Activated CD8-positive, alpha-beta T cell treated with anti-CD3 and anti-CD28 coated beads, Interleukin-2, amount 10 ng/mL, durations not matched to agents 7 days and 5 days (primary cell): ENCODE measurements at regions not wholly inside any gene's neighbourhood (a gene's known extent, or its start where the extent isn't known, plus 50 kb on each side); places are given as distances from the start of the nearest gene placed in this dataset.
"Not testable (repeated sequence)": the region's sequence is repeated elsewhere in the genome, so short reads cannot be mapped to it uniquely, and the experiment has no call there.

Source experiments
- ATAC-seq: fragments of 150-1000 bp; cut with Tn5 transposase; one replicate; pipeline ENCODE4 v1.10.0; 2021; ENCODE audit warnings: moderate library complexity
- CTCF ChIA-PET: fragments of 350-600 bp; sonication (Branson Sonifier 250); formaldehyde crosslinking; loops from one replicate; lab custom pipeline; 2021; ENCODE audit warnings: antibody characterized with exemption; lab: Charles Lee
- POLR2A ChIA-PET: fragments of 350-600 bp; sonication (Branson Sonifier 250); formaldehyde crosslinking; loops from one replicate; lab custom pipeline; 2021; ENCODE audit warnings: antibody characterized with exemption; lab: Charles Lee
- DNase-seq: peaks from one replicate; pipeline ENCODE4 v3.0.0-alpha.2; 2020
- H3K27ac Mint-ChIP-seq: one replicate; pipeline ENCODE4 v1.8.0; 2021; ENCODE audit warnings: mild to moderate bottlenecking, mixed read lengths
- H3K27me3 Mint-ChIP-seq: one replicate; pipeline ENCODE4 v1.8.0; 2021; ENCODE audit warnings: low read depth, mixed read lengths
- H3K36me3 Mint-ChIP-seq: one replicate; pipeline ENCODE4 v1.8.0; 2021; ENCODE audit warnings: low read depth, mixed read lengths
- H3K4me1 Mint-ChIP-seq: one replicate; pipeline ENCODE4 v1.8.0; 2021; ENCODE audit warnings: low read depth, mixed read lengths
- H3K4me3 Mint-ChIP-seq: one replicate; pipeline ENCODE4 v1.8.0; 2021; ENCODE audit warnings: mild to moderate bottlenecking, mixed read lengths
- H3K9me3 Mint-ChIP-seq: one replicate; pipeline ENCODE4 v1.8.0; 2022; ENCODE audit warnings: mixed read lengths; ENCODE audit not compliant: insufficient read depth

DNA sequence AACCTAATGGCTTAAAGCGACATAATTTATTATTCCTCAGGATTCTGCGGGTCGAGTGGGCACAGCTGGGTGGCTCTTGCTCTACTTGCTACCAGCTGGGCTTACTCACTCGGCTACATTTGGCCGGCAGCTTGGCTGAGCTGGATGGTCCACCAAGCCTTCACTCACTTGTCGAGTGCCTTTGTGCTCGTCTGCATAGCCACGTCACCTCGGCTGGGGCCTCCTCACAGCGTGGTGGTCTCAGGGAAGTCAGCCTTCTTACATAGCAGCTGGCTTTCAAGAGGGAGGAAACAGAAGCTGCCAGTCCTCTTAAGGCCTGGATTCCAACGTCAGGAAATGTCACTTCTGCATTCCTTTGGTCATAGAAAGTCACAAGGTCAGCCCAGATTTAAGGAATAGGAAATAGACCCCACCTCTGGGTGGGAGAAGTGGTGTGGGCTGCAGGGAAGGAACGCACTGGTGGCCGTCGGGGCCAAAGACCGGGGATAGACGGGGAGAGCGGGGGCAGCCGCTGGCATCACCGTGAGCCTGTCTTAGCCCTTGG is 75.1 kb upstream of the RUFY1 start:
- Mint-ChIP-seq H3K27me3 (peaks cover 6% of the 10 kb centered on the region), H3K9me3 (no peaks in the 10 kb centered on the region), H3K4me1 (no peaks in the 10 kb centered on the region), H3K27ac (no peak overlapping the region), H3K36me3 (no peaks in the 10 kb centered on the region), H3K4me3 (no peak overlapping the region)
- ATAC-seq: no peak
- CTCF ChIA-PET: no interaction called here
- DNase-seq: no peak
- POLR2A ChIA-PET: no interaction called here

DNA sequence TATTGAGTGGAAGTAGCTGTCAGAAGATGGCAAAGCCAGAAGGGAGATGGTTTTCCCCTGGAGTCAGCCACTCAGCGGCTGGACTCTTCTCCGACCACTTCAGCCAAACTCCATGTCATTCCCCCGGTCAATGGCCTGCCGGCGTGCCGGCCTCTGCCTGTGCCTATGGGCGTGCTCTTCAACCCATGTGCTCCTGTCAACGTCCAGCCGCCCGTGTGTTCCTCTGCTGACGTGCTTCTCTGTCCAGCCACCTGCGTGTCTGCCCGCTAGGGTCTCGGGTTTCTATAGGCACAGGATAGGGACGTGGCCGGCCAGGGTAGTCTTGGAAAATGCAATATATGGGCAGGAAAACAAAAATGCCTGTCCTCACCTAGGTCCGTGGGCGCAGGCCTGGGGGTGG is 77.7 kb upstream of the RUFY1 start:
- no peaks in the 10 kb centered on the region for H3K9me3 Mint-ChIP-seq
- no peaks in the 10 kb centered on the region for H3K36me3 Mint-ChIP-seq
- ChIA-PET CTCF (no interaction called here), POLR2A (no interaction called here)
- H3K27ac Mint-ChIP-seq: no peak overlapping the region
- ATAC-seq (no peak), DNase-seq (no peak)
- H3K4me1 Mint-ChIP-seq: no peaks in the 10 kb centered on the region
- no peak overlapping the region for H3K4me3 Mint-ChIP-seq
- H3K27me3 Mint-ChIP-seq: peaks cover 6% of the 10 kb centered on the region

DNA sequence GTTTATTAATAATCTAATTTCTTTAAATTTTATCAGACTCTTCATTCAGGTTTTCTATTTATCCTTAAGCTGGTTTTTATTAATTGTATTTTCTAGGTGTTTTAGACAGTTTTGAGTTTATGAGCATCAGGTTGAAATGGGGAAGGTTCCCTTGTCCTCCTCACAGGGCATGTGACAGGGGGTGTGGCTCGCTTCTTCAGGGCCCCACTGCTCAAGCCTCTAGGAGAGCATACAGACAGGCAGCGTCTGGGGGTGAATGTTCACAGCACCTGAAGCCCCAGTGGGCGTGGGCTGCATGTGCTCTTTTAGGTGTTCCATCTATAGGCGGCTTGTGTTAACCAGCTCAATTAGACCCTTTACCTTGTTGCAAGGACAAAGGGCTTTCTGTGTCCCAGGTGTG is 78.2 kb upstream of the RUFY1 start:
- no peak overlapping the region for H3K27ac Mint-ChIP-seq
- no peak for ATAC-seq
- no peaks in the 10 kb centered on the region for H3K9me3 Mint-ChIP-seq
- no peak for DNase-seq
- H3K36me3 Mint-ChIP-seq: no peaks in the 10 kb centered on the region
- H3K27me3 Mint-ChIP-seq: peaks cover 6% of the 10 kb centered on the region
- no peak overlapping the region for H3K4me3 Mint-ChIP-seq
- H3K4me1 Mint-ChIP-seq: no peaks in the 10 kb centered on the region
- ChIA-PET CTCF (no interaction called here), POLR2A (no interaction called here)

DNA sequence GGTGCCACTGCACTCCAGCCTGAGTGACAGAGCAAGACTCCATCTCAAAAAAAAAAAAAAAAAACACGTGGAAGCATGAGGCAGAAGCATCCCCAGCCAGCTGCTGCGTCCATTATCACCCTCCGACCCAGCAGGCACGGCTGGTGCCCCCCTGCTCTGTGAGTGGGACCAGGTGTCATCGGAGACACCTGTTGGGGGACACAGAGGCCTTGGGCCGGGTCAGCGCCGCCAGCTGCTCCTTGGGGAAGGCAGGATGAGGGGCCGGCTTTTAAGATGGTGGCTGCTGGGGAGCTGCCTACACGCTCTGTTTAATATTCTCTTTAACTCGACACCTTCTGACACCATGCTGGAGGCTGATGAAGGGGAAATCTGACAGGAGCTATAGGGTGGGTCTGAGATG is 80.2 kb upstream of the RUFY1 start:
- H3K36me3 Mint-ChIP-seq: no peaks in the 10 kb centered on the region
- no peaks in the 10 kb centered on the region for H3K4me1 Mint-ChIP-seq
- DNase-seq (no peak), ATAC-seq (no peak)
- ChIA-PET CTCF (no interaction called here), POLR2A (no interaction called here)
- H3K27me3 Mint-ChIP-seq: no peaks in the 10 kb centered on the region
- H3K9me3 Mint-ChIP-seq: no peaks in the 10 kb centered on the region
- no peak overlapping the region for H3K4me3 Mint-ChIP-seq
- no peak overlapping the region for H3K27ac Mint-ChIP-seq

DNA sequence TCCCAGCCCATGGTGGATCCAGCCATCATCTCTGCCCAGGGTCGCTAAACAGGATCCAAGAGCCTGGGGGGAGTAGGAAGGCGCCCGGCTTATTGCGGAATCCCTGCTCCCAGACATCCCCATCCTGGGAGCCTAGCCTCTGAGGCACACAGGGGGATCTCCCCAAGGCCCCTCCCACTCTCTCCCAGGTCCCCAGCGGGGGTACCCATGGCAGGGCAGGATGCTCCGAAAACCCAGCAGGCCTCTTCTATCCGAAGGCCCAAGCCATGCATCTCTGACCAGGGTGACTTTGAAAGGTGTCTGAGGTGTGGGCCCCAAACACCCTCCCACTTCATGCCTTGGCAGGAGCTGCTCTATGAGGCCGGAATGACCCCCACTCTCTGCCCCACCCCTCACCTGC is 81.7 kb upstream of the RUFY1 start:
- Mint-ChIP-seq H3K36me3 (no peaks in the 10 kb centered on the region), H3K4me3 (no peak overlapping the region), H3K27me3 (no peaks in the 10 kb centered on the region), H3K9me3 (no peaks in the 10 kb centered on the region), H3K4me1 (no peaks in the 10 kb centered on the region), H3K27ac (no peak overlapping the region)
- ATAC-seq: no peak
- no peak for DNase-seq
- ChIA-PET CTCF (no interaction called here), POLR2A (no interaction called here)

DNA sequence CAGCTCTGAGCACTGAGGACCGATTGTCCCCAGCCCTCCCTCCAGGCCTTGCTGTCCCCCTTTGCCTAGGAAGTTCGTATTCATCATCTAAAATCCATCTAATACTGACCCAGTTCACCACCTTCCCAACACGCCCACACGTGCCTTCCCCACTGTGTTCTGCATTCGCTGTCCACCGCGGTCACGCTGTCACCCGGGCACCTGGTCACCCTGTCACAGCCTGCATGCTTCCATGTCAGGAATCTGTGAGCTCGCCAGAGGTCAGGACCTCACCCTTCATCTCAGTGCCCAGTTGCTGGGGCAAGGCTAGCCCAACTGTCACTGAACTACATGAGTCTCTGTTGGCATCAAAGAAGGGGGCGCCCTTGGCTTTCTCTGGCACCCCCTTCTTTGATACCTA is 82.9 kb upstream of the RUFY1 start:
- ChIA-PET CTCF (no interaction called here), POLR2A (no interaction called here)
- Mint-ChIP-seq H3K27ac (no peak overlapping the region), H3K27me3 (no peaks in the 10 kb centered on the region), H3K9me3 (no peaks in the 10 kb centered on the region), H3K4me3 (no peak overlapping the region), H3K4me1 (no peaks in the 10 kb centered on the region), H3K36me3 (no peaks in the 10 kb centered on the region)
- ATAC-seq (no peak), DNase-seq (no peak)

DNA sequence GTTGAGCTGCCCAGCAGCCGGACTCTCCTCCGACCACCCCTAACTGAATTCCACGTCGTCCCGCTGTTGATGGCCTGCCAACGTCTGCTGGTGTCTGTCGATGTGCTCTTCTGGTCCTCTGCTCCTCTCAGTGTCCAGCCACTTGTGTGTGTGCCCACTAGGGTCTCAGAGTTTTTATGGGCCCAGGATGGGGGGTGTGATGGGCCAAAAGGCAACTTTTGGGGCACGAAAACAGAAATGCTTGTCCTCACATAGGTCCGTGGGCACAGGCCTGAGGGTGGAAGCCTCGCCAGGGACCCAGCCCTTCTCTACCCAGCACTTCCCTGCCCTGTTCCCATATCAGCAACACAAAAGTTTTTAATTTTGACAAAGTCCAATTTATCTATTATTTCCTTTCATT is 85.7 kb upstream of the RUFY1 start:
- H3K4me1 Mint-ChIP-seq: no peaks in the 10 kb centered on the region
- DNase-seq: no peak
- ChIA-PET POLR2A (no interaction called here), CTCF (no interaction called here)
- no peak overlapping the region for H3K27ac Mint-ChIP-seq
- no peaks in the 10 kb centered on the region for H3K36me3 Mint-ChIP-seq
- no peaks in the 10 kb centered on the region for H3K27me3 Mint-ChIP-seq
- ATAC-seq: no peak
- no peaks in the 10 kb centered on the region for H3K9me3 Mint-ChIP-seq
- no peak overlapping the region for H3K4me3 Mint-ChIP-seq

DNA sequence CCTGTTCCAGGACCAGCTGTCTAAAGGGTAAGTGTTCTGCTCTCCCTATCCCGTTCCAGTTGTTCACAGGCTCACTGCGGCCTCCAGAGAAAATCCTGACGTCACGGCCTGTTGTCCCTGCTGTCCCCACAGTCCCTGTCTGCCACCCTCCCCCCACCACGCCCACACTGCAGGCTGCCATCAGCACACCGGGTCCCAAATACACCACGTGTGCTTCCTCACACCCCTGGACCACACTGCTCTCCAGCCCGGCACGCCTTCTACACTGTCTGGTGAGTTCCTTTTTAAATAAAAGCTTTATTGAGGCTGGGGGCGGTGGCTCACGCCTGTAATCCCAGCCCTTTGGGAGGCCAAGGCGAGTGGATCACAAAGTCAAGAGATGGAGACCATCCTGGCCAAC is 88.3 kb upstream of the RUFY1 start:
- Mint-ChIP-seq H3K36me3 (no peaks in the 10 kb centered on the region), H3K4me1 (no peaks in the 10 kb centered on the region), H3K27me3 (no peaks in the 10 kb centered on the region), H3K9me3 (no peaks in the 10 kb centered on the region), H3K4me3 (no peak overlapping the region), H3K27ac (no peak overlapping the region)
- ATAC-seq (no peak), DNase-seq (no peak)
- ChIA-PET CTCF (no interaction called here), POLR2A (no interaction called here)

DNA sequence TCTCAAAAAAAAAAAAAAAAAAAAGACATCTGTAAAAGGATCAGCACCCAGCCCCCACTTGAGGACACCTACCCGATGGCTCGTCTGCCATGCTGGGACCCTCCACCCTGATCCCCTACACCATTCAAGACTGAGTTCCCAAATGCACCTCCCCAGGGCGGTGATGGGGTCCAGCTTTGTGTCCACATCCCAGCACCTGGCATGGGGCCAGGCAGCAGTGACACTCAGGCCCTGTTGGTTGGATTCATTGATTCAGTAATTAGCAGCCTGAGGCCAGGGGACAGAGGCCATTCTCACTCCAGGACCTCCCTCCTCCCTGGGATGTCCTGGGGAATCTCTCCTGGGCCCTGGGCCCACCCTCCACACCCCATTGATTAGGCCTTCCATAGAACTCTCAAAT is 88.8 kb upstream of the RUFY1 start:
- H3K4me3 Mint-ChIP-seq: no peak overlapping the region
- no peaks in the 10 kb centered on the region for H3K4me1 Mint-ChIP-seq
- POLR2A ChIA-PET: no interaction called here

DNA sequence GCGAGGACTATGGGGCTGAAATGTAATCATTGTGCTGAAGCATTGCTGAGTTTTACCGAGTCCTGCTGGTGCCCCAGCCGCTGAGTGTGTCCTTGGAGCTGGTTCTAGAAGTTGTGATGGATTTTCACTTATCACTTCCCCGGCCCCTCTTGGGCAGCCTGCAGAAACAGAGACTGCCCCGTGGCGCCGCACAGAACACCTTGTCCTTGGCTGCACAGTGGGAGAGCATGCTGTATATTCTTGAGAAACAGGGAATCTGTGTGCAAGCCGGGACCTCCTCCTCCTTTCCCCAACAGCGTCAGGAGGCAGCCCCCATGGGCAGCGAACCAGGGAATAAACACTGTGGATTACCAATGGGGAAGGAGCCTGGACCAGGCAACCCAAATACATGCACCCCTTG is 90.6 kb upstream of the RUFY1 start:
- POLR2A ChIA-PET: no interaction called here
- DNase-seq (no peak), ATAC-seq (no peak)
- Mint-ChIP-seq H3K27ac (no peak overlapping the region), H3K4me1 (peaks cover 7% of the 10 kb centered on the region), H3K4me3 (no peak overlapping the region), H3K36me3 (no peaks in the 10 kb centered on the region), H3K9me3 (peaks cover 10% of the 10 kb centered on the region), H3K27me3 (no peaks in the 10 kb centered on the region)
- CTCF ChIA-PET: no interaction called here

More for the DNA sequence above, 88.8 kb upstream of the RUFY1 start:
- ATAC-seq: no peak
- H3K9me3 Mint-ChIP-seq: peaks cover under 1% of the 10 kb centered on the region
- H3K27me3 Mint-ChIP-seq: no peaks in the 10 kb centered on the region
- CTCF ChIA-PET: no interaction called here
- no peak overlapping the region for H3K27ac Mint-ChIP-seq
- no peaks in the 10 kb centered on the region for H3K36me3 Mint-ChIP-seq
- no peak for DNase-seq

DNA sequence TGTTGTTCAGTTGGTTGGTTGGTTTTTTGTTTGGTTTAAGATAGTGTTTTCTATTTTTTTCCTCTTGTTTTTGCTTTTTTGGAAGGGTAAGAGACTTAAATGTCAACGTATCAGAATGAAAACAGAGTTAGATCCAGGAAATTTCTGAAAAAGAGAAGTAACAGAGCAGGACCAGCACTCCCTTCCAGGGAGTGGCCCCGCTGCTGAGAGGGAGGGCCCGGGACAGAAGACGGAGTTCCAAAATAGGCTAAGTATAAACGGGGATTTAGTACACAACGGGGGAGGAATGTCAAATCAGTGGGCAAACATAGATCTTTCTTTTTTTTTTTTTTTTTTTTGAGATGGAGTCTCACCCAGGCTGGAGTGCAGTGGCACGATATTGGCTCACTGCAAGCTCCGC is 92.7 kb upstream of the RUFY1 start:
- CTCF ChIA-PET: no interaction called here

DNA sequence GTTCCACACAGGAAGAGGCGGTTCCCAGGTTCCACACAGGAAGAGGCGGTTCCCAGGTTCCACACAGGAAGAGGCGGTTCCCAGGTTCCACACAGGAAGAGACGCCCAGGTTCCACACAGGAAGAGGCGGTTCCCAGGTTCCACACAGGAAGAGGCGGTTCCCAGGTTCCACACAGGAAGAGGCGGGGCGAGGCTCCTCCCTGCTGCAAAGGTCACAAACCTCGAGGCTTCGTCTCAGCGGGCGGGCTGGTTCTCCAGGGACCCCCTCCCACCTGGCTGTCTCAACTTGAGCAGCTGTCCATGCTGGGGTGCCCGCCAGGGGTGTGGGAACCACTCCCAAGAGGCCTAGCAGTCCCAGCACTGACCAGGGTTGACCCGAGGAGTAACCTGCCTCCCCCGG is 94.3 kb upstream of the RUFY1 start:
- H3K4me3 Mint-ChIP-seq, H3K27ac Mint-ChIP-seq, POLR2A ChIA-PET, H3K36me3 Mint-ChIP-seq, H3K9me3 Mint-ChIP-seq, CTCF ChIA-PET, DNase-seq, H3K27me3 Mint-ChIP-seq, H3K4me1 Mint-ChIP-seq, ATAC-seq: not testable (repeated sequence)

More for the DNA sequence above, 92.7 kb upstream of the RUFY1 start:
- Mint-ChIP-seq H3K9me3 (peaks cover 10% of the 10 kb centered on the region), H3K36me3 (no peaks in the 10 kb centered on the region), H3K4me1 (peaks cover 7% of the 10 kb centered on the region), H3K27ac (no peak overlapping the region), H3K4me3 (no peak overlapping the region), H3K27me3 (no peaks in the 10 kb centered on the region)
- DNase-seq: no peak
- POLR2A ChIA-PET: no interaction called here
- no peak for ATAC-seq

DNA sequence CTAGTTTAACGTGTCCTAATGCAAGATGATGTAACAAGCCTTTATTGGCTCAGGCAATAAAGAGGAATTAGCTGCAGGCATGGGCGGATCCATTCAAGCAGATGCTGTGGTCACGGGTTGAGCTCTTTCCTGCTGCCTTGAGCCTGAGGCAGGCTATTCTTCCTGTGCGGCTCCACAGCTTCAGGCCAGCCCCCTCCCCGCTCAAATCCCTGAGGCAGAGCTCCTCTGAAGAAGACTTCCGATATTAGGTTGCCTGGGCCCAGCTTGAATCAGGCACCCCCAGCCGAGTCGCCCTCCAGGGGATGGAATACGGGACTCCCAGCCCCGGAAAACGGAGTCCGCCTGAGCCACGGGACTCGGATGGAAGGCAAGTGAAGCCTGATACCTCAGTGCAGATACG is 95.0 kb upstream of the RUFY1 start:
- Mint-ChIP-seq H3K4me1 (peaks cover 7% of the 10 kb centered on the region), H3K27ac (no peak overlapping the region), H3K9me3 (peaks cover 10% of the 10 kb centered on the region), H3K27me3 (no peaks in the 10 kb centered on the region), H3K4me3 (no peak overlapping the region), H3K36me3 (no peaks in the 10 kb centered on the region)
- ChIA-PET CTCF (no interaction called here), POLR2A (no interaction called here)
- ATAC-seq: no peak
- DNase-seq: no peak
